Fibroblast of mammary gland (primary cell): ENCODE measurements at regions not wholly inside any gene's neighbourhood (a gene's known extent, or its start where the extent isn't known, plus 50 kb on each side); places are given as distances from the start of the nearest gene placed in this dataset.

ENCODE experiments used
- DNase-seq: peaks from one replicate; pipeline ENCODE4 v3.0.0-alpha.2; 2010; ENCODE audit warnings: low read depth
- H3K4me3 ChIP-seq: 2 replicates; pipeline ENCODE4 v1.5.1; 2011; ENCODE audit warnings: low read depth, mild to moderate bottlenecking, low read length, moderate library complexity; ENCODE audit not compliant: control insufficient read depth
- CTCF ChIP-seq: conservative IDR thresholded peaks from 2 replicates; pipeline ENCODE4 v1.5.1; 2011; ENCODE audit warnings: low read depth, low read length, inconsistent platforms; ENCODE audit not compliant: control insufficient read depth, insufficient read depth

DNA sequence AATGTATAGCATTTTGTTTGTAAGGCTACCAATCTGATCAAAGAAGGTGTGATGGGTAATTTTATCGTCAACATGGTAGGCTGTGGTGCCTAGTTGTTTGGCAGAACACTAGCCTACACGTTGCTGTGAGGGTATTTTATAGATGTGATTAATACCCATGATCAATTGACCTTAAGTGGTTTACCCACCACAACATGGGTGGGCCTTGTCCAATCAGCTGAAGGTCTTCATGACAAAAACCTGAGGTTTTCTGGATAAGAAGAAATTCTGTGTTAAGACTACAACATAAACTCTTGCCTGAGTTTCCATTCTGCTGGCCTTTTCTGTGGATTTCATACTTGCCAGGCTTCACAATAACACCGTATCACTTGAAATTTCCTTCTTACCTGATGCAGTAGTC, 131.8 kb upstream of the PPP1R3A start:
- TF ChIP-seq CTCF, result no peak
- no peak overlapping the region for H3K4me3 ChIP-seq
- no peak for DNase-seq

DNA sequence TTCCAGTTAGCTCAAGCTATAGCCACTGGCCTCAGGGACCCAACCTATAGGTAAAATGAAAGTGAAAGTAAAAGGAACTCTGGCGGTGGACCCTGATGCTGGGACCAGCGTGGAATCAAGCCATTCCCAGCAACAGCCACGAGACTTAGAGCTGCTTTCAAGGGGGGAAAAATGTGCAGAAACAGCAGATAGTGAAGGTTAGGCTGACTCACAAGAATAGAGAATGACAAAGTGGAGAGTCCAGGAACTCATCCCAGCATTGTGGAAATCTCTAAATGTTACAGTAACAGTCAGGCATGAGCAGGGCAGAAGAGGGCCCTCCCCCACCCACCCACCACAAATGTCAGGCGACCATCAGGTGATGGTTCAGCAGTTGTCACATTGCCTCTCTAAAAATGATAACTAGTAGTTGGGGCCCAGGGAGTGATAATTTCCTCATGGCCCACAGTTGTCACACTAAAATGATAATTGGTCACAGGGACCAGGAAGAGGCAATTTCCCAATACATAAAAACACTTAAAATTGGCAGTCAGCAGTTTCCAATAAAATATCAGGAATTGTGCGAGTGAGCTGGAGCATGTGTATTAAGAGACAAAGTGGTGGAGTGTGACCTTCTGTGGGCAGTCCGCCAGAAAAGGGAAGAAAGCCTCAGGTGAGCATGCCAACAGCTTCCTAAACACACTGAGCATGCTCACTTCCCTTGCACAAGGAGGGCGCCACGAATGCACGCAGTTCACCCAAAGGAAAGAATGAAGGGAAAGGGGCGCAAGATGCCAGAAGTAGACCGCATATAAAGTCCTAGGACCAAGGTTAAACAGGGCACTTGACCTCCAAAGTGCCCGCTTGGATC, 129.8 kb upstream of the PPP1R3A start:
- H3K4me3 ChIP-seq, result no peak overlapping the region
- no peak for TF ChIP-seq CTCF
- peak; percentile 63 for DNase-seq

DNA sequence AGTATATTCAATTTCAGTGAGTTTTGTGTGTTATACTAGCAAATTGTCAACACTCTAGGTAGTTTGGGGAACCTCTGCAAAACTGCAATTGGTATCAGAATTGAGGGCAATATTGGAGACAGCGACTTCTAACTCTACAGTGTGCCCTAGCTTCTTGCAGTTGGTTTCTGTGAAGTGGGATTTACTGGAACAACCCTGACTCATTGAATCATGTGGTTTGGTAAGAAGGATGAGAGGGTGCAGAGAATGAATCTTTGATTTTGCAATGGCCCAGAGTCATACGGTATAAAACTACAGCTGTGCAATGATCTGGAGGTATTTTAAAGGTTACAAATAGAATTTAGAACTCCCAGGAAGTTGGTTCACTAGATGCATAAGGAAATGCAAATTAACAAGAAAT, 129.1 kb upstream of the PPP1R3A start:
- H3K4me3 ChIP-seq, result no peak overlapping the region
- peak; percentile 88 for DNase-seq
- TF ChIP-seq CTCF, result no peak

- no peak overlapping the region for H3K4me3 ChIP-seq
- TF ChIP-seq CTCF, result no peak
- DNase-seq, result no peak
These were observed 114.7 kb upstream of the PPP1R3A start for GRCh38 chr7:114033475-114033874.

GRCh38 chr7:114026486-114027089, 107.8 kb upstream of the PPP1R3A start:
- DNase-seq, result peak; percentile 67
- TF ChIP-seq CTCF, result peak; percentile 51
- no peak overlapping the region for H3K4me3 ChIP-seq

- DNase-seq, result no peak
- no peak overlapping the region for H3K4me3 ChIP-seq
- TF ChIP-seq CTCF, result no peak
These were observed 102.3 kb upstream of the PPP1R3A start for GRCh38 chr7:114021135-114021534.

- DNase-seq, result no peak
- TF ChIP-seq CTCF, result no peak
- H3K4me3 ChIP-seq, result no peak overlapping the region
These were observed 89.9 kb upstream of the PPP1R3A start for GRCh38 chr7:114008696-114009095.
